Thoracic aorta (tissue), 2 donors: ENCODE measurements at regions not wholly inside any gene's neighbourhood (a gene's known extent, or its start where the extent isn't known, plus 50 kb on each side); places are given as distances from the start of the nearest gene placed in this dataset.

ENCODE experiments used
- ATAC-seq: fragments of 150-250 bp; one replicate; pipeline ENCODE4 v1.8.0; 2017; ENCODE audit warnings: low read depth; ENCODE audit not compliant: insufficient number of reproducible peaks, low FRiP score
- DNase-seq: peaks from one replicate; pipeline ENCODE4 v3.0.0-alpha.2; 2020; ENCODE audit warnings: low spot score
- H3K27ac ChIP-seq, 2 donors: fragments of 200-600 bp; sonication (generic); 1 replicate in 1 of 2; 2 replicates in 1 of 2; pipeline ENCODE4 v1.5.1; 2016; ENCODE audit warnings: mild to moderate bottlenecking in 2 of 2, moderate library complexity in 2 of 2
- H3K27me3 ChIP-seq: fragments of 200-600 bp; sonication (generic); replicated peaks from 2 replicates; pipeline ENCODE4 v1.6.0; 2016; ENCODE audit warnings: mild to moderate bottlenecking; ENCODE audit not compliant: insufficient read depth
- H3K36me3 ChIP-seq: fragments of 200-600 bp; sonication (generic); one replicate; pipeline ENCODE4 v1.5.1; 2016
- H3K4me1 ChIP-seq, 2 donors: fragments of 200-600 bp; sonication (generic); 1 replicate in 1 of 2; 2 replicates in 1 of 2; pipeline versions ENCODE4 v1.5.1 to v1.6.0; 2016; ENCODE audit warnings: low read depth in 2 of 2, mild to moderate bottlenecking in 1 of 2; ENCODE audit not compliant: control insufficient read depth in 1 of 2
- H3K4me3 ChIP-seq: fragments of 200-600 bp; sonication (generic); 2 replicates; pipeline ENCODE4 v1.5.1; 2016; ENCODE audit warnings: mild to moderate bottlenecking
- H3K9me3 ChIP-seq: fragments of 200-600 bp; sonication (generic); 2 replicates; pipeline ENCODE4 v1.5.1; 2016
- TF ChIP-seq, protein P1 (sequence below): fragments of 200-600 bp; sonication (generic); IDR thresholded peaks from one replicate; pipeline ENCODE4 v1.5.1; 2019; ENCODE audit warnings: antibody characterized with exemption

DNA sequence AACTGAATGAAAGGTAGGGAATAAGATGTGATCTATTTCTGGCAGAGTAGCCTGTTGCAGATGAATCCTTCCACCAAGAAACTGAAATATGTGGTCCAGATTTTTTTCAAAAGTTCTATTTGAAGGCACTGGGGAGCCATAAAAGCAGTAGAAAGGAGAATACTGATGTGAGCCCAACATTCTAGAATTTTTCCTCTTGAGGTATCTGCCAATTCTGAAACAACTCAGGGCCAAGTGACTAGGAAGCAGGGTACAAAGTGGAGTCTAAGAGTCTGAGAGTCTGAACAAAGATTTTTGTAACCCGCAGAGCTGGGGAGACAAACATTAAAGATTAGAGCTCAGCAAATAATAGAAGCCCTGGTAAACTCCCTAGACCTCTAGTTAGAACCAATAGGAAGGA is 58.3 kb upstream of the SLCO3A1 start:
- Histone ChIP-seq H3K9me3 (no peaks in the 10 kb centered on the region), H3K27ac (no peak overlapping the region), H3K4me1 (no peaks in the 10 kb centered on the region), H3K36me3 (no peaks in the 10 kb centered on the region), H3K27me3 (no peaks in the 10 kb centered on the region), H3K4me3 (no peak overlapping the region)
- TF ChIP-seq, protein P1, sequence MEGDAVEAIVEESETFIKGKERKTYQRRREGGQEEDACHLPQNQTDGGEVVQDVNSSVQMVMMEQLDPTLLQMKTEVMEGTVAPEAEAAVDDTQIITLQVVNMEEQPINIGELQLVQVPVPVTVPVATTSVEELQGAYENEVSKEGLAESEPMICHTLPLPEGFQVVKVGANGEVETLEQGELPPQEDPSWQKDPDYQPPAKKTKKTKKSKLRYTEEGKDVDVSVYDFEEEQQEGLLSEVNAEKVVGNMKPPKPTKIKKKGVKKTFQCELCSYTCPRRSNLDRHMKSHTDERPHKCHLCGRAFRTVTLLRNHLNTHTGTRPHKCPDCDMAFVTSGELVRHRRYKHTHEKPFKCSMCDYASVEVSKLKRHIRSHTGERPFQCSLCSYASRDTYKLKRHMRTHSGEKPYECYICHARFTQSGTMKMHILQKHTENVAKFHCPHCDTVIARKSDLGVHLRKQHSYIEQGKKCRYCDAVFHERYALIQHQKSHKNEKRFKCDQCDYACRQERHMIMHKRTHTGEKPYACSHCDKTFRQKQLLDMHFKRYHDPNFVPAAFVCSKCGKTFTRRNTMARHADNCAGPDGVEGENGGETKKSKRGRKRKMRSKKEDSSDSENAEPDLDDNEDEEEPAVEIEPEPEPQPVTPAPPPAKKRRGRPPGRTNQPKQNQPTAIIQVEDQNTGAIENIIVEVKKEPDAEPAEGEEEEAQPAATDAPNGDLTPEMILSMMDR = no peak
- ATAC-seq (no peak), DNase-seq (no peak)

DNA sequence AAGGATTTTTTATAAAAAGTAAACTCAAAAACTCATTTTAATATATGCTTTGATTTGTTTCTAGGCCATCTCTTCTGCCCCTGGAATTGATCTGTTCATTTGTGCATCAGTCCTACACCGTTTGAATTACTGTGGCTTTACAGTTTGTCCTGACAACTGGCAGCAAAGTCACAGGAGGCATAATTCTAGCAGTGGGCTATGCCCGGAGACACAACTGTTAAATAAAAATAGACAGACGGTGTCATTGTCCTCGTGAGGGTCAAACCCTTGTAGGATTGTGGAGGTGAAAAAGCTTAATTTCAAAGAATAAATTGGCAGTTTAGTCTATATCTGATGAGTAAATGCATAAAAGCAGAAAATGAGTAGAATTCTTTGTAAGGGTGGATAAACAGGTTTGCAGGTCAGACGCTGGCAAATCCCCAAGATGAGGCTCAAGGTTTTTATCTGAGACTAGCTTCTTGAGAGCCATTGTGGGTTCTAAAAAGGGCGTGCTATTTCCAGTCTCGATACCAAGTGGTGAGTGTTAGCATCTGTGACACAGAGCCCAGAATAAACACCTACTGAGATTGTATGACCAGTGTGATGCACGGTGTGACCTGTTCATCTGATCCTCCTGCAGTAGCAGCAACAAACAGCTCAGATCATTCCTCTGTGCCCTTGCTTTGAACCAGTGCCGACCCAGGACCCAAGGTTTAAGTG is 51.5 kb upstream of the SLCO3A1 start:
- ATAC-seq (no peak), DNase-seq (no peak)
- Histone ChIP-seq H3K9me3 (no peaks in the 10 kb centered on the region), H3K36me3 (no peaks in the 10 kb centered on the region), H3K4me1 (no peaks in the 10 kb centered on the region), H3K27me3 (no peaks in the 10 kb centered on the region), H3K27ac (no peak overlapping the region), H3K4me3 (no peak overlapping the region)
- TF ChIP-seq, protein P1 = no peak

GRCh38 chr15:91803260-91803659 is 50.2 kb upstream of the SLCO3A1 start:
- no peaks in the 10 kb centered on the region for H3K9me3 ChIP-seq
- H3K4me3 ChIP-seq = no peak overlapping the region
- H3K4me1 ChIP-seq = no peaks in the 10 kb centered on the region
- ATAC-seq = no peak
- TF ChIP-seq, protein P1 = no peak
- no peaks in the 10 kb centered on the region for H3K27me3 ChIP-seq
- no peaks in the 10 kb centered on the region for H3K36me3 ChIP-seq
- no peak overlapping the region for H3K27ac ChIP-seq
- DNase-seq = no peak
